Liver (tissue), 7 donors: ENCODE measurements at regions not wholly inside any gene's neighbourhood (a gene's known extent, or its start where the extent isn't known, plus 50 kb on each side); places are given as distances from the start of the nearest gene placed in this dataset.

ENCODE experiments used
- DNase-seq: peaks from one replicate; pipeline ENCODE4 v3.0.0-alpha.2; 2017; ENCODE audit warnings: low spot score
- H3K27ac ChIP-seq, 2 donors: one replicate each; pipeline ENCODE4 v1.7.0; 2013; ENCODE audit warnings: inconsistent platforms in 2 of 2, low read length in 2 of 2, control low read depth in 1 of 2, low read depth in 1 of 2, mild to moderate bottlenecking in 1 of 2
- H3K27me3 ChIP-seq, 4 donors: one replicate each; pipeline versions ENCODE4 v1.6.1 to v1.7.0; 2013; ENCODE audit warnings: low read length in 3 of 4, inconsistent platforms in 1 of 4, mild to moderate bottlenecking in 1 of 4, moderate library complexity in 1 of 4; ENCODE audit not compliant: control insufficient read depth in 4 of 4, insufficient read depth in 4 of 4
- H3K36me3 ChIP-seq, 4 donors: one replicate each; pipeline versions ENCODE4 v1.6.1 to v1.7.0; 2013; ENCODE audit warnings: low read length in 3 of 4, mild to moderate bottlenecking in 3 of 4, low read depth in 1 of 4, moderate library complexity in 1 of 4; ENCODE audit not compliant: control insufficient read depth in 4 of 4, insufficient read depth in 3 of 4
- H3K4me1 ChIP-seq, 4 donors: one replicate each; pipeline versions ENCODE4 v1.6.1 to v1.7.0; 2013; ENCODE audit warnings: low read length in 3 of 4, mild to moderate bottlenecking in 3 of 4, moderate library complexity in 1 of 4; ENCODE audit not compliant: control insufficient read depth in 4 of 4, insufficient read depth in 4 of 4
- H3K4me3 ChIP-seq, 3 donors: one replicate each; pipeline versions ENCODE4 v1.6.1 to v1.7.0; 2013; ENCODE audit warnings: low read length in 3 of 3, control low read depth in 1 of 3, low read depth in 1 of 3, mild to moderate bottlenecking in 1 of 3
- H3K9ac ChIP-seq, 2 donors: one replicate each; pipeline ENCODE4 v1.7.0; 2013; ENCODE audit warnings: low read length in 2 of 2, mild to moderate bottlenecking in 2 of 2, moderate library complexity in 2 of 2, control low read depth in 1 of 2, low read depth in 1 of 2
- H3K9me3 ChIP-seq, 4 donors: one replicate each; pipeline versions ENCODE4 v1.6.1 to v1.7.0; 2013; ENCODE audit warnings: low read length in 3 of 4; ENCODE audit not compliant: control insufficient read depth in 4 of 4
- ATF3 ChIP-seq: IDR thresholded peaks from 2 replicates; pipeline ENCODE4 v1.6.1; 2016; ENCODE audit warnings: antibody characterized with exemption
- FOXA1 ChIP-seq: IDR thresholded peaks from 2 replicates; pipeline ENCODE4 v1.6.1; 2016; ENCODE audit warnings: antibody characterized with exemption
- HNF4A ChIP-seq, 2 donors: conservative IDR thresholded peaks; 2 replicates each; pipeline ENCODE4 v1.6.1; 2016; ENCODE audit warnings: antibody characterized with exemption in 2 of 2, mild to moderate bottlenecking in 2 of 2
- HNF4G ChIP-seq: IDR thresholded peaks from 2 replicates; pipeline ENCODE4 v1.6.1; 2016; ENCODE audit warnings: antibody characterized with exemption
- JUND ChIP-seq, 2 donors: IDR thresholded peaks; 2 replicates each; pipeline ENCODE4 v1.6.1; 2016; ENCODE audit warnings: antibody characterized with exemption in 2 of 2
- MAX ChIP-seq: IDR thresholded peaks from 2 replicates; pipeline ENCODE4 v1.6.1; 2016; ENCODE audit warnings: antibody characterized with exemption
- REST ChIP-seq: IDR thresholded peaks from 2 replicates; pipeline ENCODE4 v1.6.1; 2016; ENCODE audit warnings: antibody characterized with exemption, mild to moderate bottlenecking
- RXRA ChIP-seq, 2 donors: IDR thresholded peaks; 2 replicates each; pipeline ENCODE4 v1.6.1; 2017 to 2018; ENCODE audit warnings: antibody characterized with exemption in 2 of 2, mild to moderate bottlenecking in 1 of 2
- YY1 ChIP-seq: IDR thresholded peaks from 2 replicates; pipeline ENCODE4 v1.6.1; 2016; ENCODE audit warnings: antibody characterized with exemption, mild to moderate bottlenecking
- ZBTB33 ChIP-seq: IDR thresholded peaks from 2 replicates; pipeline ENCODE4 v1.6.1; 2016; ENCODE audit warnings: antibody characterized with exemption
- WGBS: extraction: QIAGEN DNeasy Blood & Tissue Kit; methylation state at CpG from one replicate; pipeline ENCODE4 v1.1.7; 2013; 5-methylcytosine and 5-hydroxymethylcytosine counted together
- donor health status: healthy.
- donor health status: healthy.
- donor health status: healthy.
- donor health status: healthy.

GRCh38 chr3:166279636-166280035 lies 442.4 kb upstream of the BCHE start (continued):
- TF ChIP-seq REST, result no peak
- TF ChIP-seq HNF4A (conservative IDR thresholded peaks at IDR 0.05), result no peak
- no peak for TF ChIP-seq FOXA1
- no peak for TF ChIP-seq MAX
- no peak for TF ChIP-seq ZBTB33
- TF ChIP-seq YY1, result no peak
- TF ChIP-seq RXRA (IDR thresholded peaks at IDR 0.05), result no peak

GRCh38 chr3:166275024-166275390 lies 437.8 kb upstream of the BCHE start:
- Histone ChIP-seq H3K4me3 (no peak overlapping the region), H3K27me3 (no peaks in the 10 kb centered on the region), H3K36me3 (no peaks in the 10 kb centered on the region), H3K9me3 (no peaks in the 10 kb centered on the region), H3K27ac (no peak overlapping the region), H3K9ac (no peak overlapping the region), H3K4me1 (no peaks in the 10 kb centered on the region)
- TF ChIP-seq HNF4A (conservative IDR thresholded peaks at IDR 0.05) (no peak), HNF4G (no peak), ATF3 (no peak), FOXA1 (no peak), JUND (IDR thresholded peaks at IDR 0.05) (no peak), YY1 (no peak), REST (no peak)
- DNase-seq, result no peak
- WGBS, result 52% methylated on average over 1 of the region's 1 CpG
